ENCODE measurements at regions not wholly inside any gene's neighbourhood (a gene's known extent, or its start where the extent isn't known, plus 50 kb on each side); places are given as distances from the start of the nearest gene placed in this dataset.

DNA sequence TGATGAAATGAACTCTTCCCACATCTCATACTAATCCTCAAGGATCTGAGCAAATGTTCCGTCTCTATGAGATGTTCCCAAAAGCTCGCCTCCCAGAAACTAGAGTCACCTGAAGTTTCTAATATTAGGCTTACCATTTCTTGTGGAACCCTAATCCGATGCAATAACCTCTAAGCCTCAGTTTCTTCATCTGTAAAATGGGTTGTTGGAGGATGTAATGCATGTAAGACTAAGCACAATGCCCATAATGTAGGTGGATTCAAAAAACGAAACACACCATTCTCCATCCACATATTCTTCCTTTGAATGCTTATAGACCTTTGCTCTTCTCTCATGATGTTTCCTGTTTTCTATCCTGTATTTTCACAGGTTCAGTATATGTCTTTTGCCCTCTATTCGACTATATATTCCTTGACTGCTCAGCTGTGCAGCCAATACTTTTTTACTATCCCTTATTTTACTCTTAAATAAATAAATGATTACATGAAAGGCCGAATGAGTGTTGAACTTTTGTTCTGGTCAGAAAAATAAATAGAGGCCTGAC lies 307.3 kb upstream of the G2E3 start:
- TF ChIP-seq TCF12 (IDR thresholded peaks at IDR 0.05) (no peak), RAD21 (IDR thresholded peaks at IDR 0.05; ENCODE audit: low read length) (no peak), POLR2AphosphoS5 (IDR thresholded peaks at IDR 0.05; ENCODE audit: low read depth, low read length) (no peak), RCOR1 (IDR thresholded peaks at IDR 0.05; ENCODE audit: low read length) (no peak), RFX5 (IDR thresholded peaks at IDR 0.05; ENCODE audit: low read length) (no peak), EZH2phosphoT487 (IDR thresholded peaks at IDR 0.05; ENCODE audit: borderline replicate concordance, low read depth) (no peak), SMC3 (IDR thresholded peaks at IDR 0.05; ENCODE audit: low read depth, low read length) (no peak)
- TF ChIP-seq, protein P1, sequence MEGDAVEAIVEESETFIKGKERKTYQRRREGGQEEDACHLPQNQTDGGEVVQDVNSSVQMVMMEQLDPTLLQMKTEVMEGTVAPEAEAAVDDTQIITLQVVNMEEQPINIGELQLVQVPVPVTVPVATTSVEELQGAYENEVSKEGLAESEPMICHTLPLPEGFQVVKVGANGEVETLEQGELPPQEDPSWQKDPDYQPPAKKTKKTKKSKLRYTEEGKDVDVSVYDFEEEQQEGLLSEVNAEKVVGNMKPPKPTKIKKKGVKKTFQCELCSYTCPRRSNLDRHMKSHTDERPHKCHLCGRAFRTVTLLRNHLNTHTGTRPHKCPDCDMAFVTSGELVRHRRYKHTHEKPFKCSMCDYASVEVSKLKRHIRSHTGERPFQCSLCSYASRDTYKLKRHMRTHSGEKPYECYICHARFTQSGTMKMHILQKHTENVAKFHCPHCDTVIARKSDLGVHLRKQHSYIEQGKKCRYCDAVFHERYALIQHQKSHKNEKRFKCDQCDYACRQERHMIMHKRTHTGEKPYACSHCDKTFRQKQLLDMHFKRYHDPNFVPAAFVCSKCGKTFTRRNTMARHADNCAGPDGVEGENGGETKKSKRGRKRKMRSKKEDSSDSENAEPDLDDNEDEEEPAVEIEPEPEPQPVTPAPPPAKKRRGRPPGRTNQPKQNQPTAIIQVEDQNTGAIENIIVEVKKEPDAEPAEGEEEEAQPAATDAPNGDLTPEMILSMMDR (IDR thresholded peaks at IDR 0.05) = no peak
- TF ChIP-seq, protein P2, sequence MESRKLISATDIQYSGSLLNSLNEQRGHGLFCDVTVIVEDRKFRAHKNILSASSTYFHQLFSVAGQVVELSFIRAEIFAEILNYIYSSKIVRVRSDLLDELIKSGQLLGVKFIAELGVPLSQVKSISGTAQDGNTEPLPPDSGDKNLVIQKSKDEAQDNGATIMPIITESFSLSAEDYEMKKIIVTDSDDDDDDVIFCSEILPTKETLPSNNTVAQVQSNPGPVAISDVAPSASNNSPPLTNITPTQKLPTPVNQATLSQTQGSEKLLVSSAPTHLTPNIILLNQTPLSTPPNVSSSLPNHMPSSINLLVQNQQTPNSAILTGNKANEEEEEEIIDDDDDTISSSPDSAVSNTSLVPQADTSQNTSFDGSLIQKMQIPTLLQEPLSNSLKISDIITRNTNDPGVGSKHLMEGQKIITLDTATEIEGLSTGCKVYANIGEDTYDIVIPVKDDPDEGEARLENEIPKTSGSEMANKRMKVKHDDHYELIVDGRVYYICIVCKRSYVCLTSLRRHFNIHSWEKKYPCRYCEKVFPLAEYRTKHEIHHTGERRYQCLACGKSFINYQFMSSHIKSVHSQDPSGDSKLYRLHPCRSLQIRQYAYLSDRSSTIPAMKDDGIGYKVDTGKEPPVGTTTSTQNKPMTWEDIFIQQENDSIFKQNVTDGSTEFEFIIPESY (IDR thresholded peaks at IDR 0.05; ENCODE audit: borderline replicate concordance, low read depth) = no peak
- TF ChIP-seq, protein P3, sequence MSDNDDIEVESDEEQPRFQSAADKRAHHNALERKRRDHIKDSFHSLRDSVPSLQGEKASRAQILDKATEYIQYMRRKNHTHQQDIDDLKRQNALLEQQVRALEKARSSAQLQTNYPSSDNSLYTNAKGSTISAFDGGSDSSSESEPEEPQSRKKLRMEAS (IDR thresholded peaks at IDR 0.05; ENCODE audit: low read depth) = no peak
- TF ChIP-seq, protein P4, sequence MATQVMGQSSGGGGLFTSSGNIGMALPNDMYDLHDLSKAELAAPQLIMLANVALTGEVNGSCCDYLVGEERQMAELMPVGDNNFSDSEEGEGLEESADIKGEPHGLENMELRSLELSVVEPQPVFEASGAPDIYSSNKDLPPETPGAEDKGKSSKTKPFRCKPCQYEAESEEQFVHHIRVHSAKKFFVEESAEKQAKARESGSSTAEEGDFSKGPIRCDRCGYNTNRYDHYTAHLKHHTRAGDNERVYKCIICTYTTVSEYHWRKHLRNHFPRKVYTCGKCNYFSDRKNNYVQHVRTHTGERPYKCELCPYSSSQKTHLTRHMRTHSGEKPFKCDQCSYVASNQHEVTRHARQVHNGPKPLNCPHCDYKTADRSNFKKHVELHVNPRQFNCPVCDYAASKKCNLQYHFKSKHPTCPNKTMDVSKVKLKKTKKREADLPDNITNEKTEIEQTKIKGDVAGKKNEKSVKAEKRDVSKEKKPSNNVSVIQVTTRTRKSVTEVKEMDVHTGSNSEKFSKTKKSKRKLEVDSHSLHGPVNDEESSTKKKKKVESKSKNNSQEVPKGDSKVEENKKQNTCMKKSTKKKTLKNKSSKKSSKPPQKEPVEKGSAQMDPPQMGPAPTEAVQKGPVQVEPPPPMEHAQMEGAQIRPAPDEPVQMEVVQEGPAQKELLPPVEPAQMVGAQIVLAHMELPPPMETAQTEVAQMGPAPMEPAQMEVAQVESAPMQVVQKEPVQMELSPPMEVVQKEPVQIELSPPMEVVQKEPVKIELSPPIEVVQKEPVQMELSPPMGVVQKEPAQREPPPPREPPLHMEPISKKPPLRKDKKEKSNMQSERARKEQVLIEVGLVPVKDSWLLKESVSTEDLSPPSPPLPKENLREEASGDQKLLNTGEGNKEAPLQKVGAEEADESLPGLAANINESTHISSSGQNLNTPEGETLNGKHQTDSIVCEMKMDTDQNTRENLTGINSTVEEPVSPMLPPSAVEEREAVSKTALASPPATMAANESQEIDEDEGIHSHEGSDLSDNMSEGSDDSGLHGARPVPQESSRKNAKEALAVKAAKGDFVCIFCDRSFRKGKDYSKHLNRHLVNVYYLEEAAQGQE (IDR thresholded peaks at IDR 0.05; ENCODE audit: low read depth, low read length) = no peak
- TF ChIP-seq, protein P5, sequence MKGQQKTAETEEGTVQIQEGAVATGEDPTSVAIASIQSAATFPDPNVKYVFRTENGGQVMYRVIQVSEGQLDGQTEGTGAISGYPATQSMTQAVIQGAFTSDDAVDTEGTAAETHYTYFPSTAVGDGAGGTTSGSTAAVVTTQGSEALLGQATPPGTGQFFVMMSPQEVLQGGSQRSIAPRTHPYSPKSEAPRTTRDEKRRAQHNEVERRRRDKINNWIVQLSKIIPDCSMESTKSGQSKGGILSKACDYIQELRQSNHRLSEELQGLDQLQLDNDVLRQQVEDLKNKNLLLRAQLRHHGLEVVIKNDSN (IDR thresholded peaks at IDR 0.05; ENCODE audit: borderline replicate concordance, low read depth) = no peak

All from SK-N-SH (cell line).